Stomach (tissue), 8 donors: ENCODE measurements at regions not wholly inside any gene's neighbourhood (a gene's known extent, or its start where the extent isn't known, plus 50 kb on each side); places are given as distances from the start of the nearest gene placed in this dataset.

ENCODE experiments used
- DNase-seq, 2 donors: peaks; one replicate each; pipeline versions ENCODE4 v3.0.0 to v3.0.0-alpha.2; 2013 to 2019
- H3K27ac ChIP-seq, 5 donors: fragments of 200-600 bp in 4 of 5; sonication (generic) in 4 of 5; one replicate each; pipeline ENCODE4 v1.5.1; 2013 to 2019; ENCODE audit warnings: mild to moderate bottlenecking in 1 of 5, moderate library complexity in 1 of 5
- H3K27me3 ChIP-seq, 3 donors: fragments of 200-600 bp; sonication (generic); one replicate each; pipeline ENCODE4 v1.5.1; 2017 to 2019; ENCODE audit warnings: mixed run types in 1 of 3
- H3K36me3 ChIP-seq, 4 donors: fragments of 200-600 bp; sonication (generic); 1 replicate in 3 of 4; 2 replicates in 1 of 4; pipeline ENCODE4 v1.5.1; 2016 to 2019
- H3K4me1 ChIP-seq, 4 donors: fragments of 200-600 bp; sonication (generic); one replicate each; pipeline ENCODE4 v1.5.1; 2016 to 2019
- H3K4me3 ChIP-seq, 4 donors: fragments of 200-600 bp; sonication (generic) in 3 of 4; one replicate each; pipeline ENCODE4 v1.5.1; 2016 to 2019; ENCODE audit warnings: mild to moderate bottlenecking in 1 of 4
- H3K9me3 ChIP-seq, 4 donors: fragments of 200-600 bp; sonication (generic); one replicate each; pipeline ENCODE4 v1.5.1; 2016 to 2019
- EP300 ChIP-seq: sonication (generic); formaldehyde crosslinking; IDR thresholded peaks from one replicate; pipeline ENCODE4 v1.6.1; 2017; ENCODE audit warnings: antibody characterized with exemption
- POLR2A ChIP-seq, 4 donors: fragments of 450-650 bp; IDR thresholded peaks; one replicate each; pipeline ENCODE4 v1.6.1; 2016; ENCODE audit warnings: antibody characterized with exemption in 4 of 4, control low read depth in 2 of 4, mild to moderate bottlenecking in 1 of 4, moderate library complexity in 1 of 4
- POLR2AphosphoS5 ChIP-seq, 3 donors: sonication (generic); formaldehyde crosslinking; IDR thresholded peaks; one replicate each; pipeline ENCODE4 v1.6.1; 2016; ENCODE audit warnings: antibody characterized with exemption in 3 of 3
- WGBS, 5 donors: extraction: QIAGEN DNeasy Blood & Tissue Kit in 3 of 5; methylation state at CpG; one replicate each; pipeline versions ENCODE4 v1.1.5 to v1.1.7; 2013 to 2018; 5-methylcytosine and 5-hydroxymethylcytosine counted together
- intact Hi-C: fragments of 100-400 bp; cut with DNase I; formaldehyde crosslinking; loops from one replicate; pipeline ENCODE4 v1.15.1; 2023; ENCODE audit warnings: low total_unique reads
- TF ChIP-seq, protein P1 (sequence below), 7 experiments: fragments of 450-650 bp in 4 of 7; fragments of 200-600 bp in 3 of 7; sonication (generic) in 3 of 7; IDR thresholded peaks; one replicate each; pipeline ENCODE4 v1.5.1; 2016 to 2019; ENCODE audit warnings: antibody characterized with exemption in 7 of 7, control low read depth in 2 of 7, mild to moderate bottlenecking in 1 of 7
- donor health status: healthy with polysubstance abuse.
- donor health status: Bipolar disorder and iron deficiency.
- donor health status: healthy.

DNA sequence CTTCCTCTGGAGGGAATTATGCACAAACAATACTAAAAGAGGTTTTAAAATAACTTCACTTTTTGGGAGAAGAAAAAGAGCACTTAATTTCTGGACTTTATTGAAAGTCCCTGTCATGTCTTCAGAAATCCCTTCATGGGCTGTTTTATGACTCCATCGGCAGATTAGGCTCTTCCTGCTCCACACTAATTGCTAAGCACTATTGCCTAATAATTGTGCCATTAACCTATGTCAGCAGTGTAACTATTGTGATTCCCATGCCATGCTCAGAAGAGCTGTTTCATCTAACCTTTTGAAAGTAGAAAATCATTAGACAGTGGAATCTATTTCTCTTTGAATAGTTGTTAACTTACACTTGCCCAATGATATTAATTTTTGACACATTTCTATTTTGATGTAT, 489.3 kb upstream of the RUNX1 start:
- no peak for DNase-seq
- H3K4me3 ChIP-seq: no peak overlapping the region
- TF ChIP-seq, protein P1, sequence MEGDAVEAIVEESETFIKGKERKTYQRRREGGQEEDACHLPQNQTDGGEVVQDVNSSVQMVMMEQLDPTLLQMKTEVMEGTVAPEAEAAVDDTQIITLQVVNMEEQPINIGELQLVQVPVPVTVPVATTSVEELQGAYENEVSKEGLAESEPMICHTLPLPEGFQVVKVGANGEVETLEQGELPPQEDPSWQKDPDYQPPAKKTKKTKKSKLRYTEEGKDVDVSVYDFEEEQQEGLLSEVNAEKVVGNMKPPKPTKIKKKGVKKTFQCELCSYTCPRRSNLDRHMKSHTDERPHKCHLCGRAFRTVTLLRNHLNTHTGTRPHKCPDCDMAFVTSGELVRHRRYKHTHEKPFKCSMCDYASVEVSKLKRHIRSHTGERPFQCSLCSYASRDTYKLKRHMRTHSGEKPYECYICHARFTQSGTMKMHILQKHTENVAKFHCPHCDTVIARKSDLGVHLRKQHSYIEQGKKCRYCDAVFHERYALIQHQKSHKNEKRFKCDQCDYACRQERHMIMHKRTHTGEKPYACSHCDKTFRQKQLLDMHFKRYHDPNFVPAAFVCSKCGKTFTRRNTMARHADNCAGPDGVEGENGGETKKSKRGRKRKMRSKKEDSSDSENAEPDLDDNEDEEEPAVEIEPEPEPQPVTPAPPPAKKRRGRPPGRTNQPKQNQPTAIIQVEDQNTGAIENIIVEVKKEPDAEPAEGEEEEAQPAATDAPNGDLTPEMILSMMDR (IDR thresholded peaks at IDR 0.05): no peak
- no peak for TF ChIP-seq POLR2A (IDR thresholded peaks at IDR 0.05)
- no peak for TF ChIP-seq POLR2AphosphoS5 (IDR thresholded peaks at IDR 0.05)
- no peak for TF ChIP-seq EP300
- no peaks in the 10 kb centered on the region for H3K27me3 ChIP-seq
- intact Hi-C loops: no loop called here
- H3K36me3 ChIP-seq: no peaks in the 10 kb centered on the region
- WGBS, 5 donors: 76 to 97% (median 86%) methylated on average over 1 of the region's 1 CpG
- peaks cover 0 to 7% (median 4%) of the 10 kb centered on the region in 4 donors for H3K9me3 ChIP-seq
- H3K27ac ChIP-seq: no peak overlapping the region
- no peaks in the 10 kb centered on the region for H3K4me1 ChIP-seq

DNA sequence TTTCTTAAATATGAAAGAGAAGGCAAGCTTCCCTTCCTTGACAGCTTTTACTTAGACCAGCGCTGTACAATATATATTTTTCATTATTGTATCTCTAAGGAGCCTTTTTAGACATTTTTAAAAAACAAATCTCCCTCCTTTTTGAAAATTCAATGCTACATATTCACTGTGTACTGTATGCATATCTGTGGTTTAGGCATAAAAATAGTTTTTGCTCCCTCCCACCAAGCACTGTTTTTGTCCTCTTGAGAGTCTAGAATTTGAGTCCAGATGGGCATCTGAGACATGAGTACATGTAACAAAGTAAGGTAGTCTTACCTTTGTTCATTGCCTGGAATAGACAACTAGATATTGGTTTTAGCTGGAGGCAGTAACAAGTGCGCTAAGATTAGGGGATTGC, 488.5 kb upstream of the RUNX1 start:
- intact Hi-C loops: no loop called here
- TF ChIP-seq EP300 (no peak), POLR2A (IDR thresholded peaks at IDR 0.05) (no peak), POLR2AphosphoS5 (IDR thresholded peaks at IDR 0.05) (no peak)
- TF ChIP-seq, protein P1 (IDR thresholded peaks at IDR 0.05): no peak
- no peak overlapping the region for H3K4me3 ChIP-seq
- 94 to 99% (median 97%) methylated on average over 2 of the region's 2 CpGs for WGBS, 5 donors
- H3K36me3 ChIP-seq: no peaks in the 10 kb centered on the region
- no peaks in the 10 kb centered on the region for H3K27me3 ChIP-seq
- H3K27ac ChIP-seq: no peak overlapping the region
- H3K4me1 ChIP-seq: no peaks in the 10 kb centered on the region
- peaks cover 0 to 7% (median 4%) of the 10 kb centered on the region in 4 donors for H3K9me3 ChIP-seq
- no peak for DNase-seq

DNA sequence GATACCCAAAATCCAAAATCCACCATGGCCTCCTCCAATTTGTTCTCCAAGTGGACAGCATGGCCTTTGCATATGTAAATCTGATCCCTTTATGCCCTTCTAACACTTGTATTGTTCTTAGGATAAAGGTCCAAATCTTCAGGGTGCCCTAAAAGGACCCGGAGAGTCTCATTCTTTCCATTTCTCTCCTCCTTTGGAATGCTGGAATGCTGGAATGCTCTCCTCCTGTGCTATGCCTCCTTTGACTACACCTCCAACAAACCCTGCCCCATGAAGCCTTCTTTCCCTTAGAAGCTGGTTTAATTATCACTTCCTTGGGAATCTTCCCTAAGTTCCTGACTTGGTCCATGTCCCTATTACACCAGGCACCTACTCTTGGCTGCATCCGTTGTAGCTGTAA, 484.8 kb upstream of the RUNX1 start:
- Histone ChIP-seq H3K36me3 (no peaks in the 10 kb centered on the region), H3K27ac (no peak overlapping the region), H3K9me3 (peaks cover 0 to 7% (median 4%) of the 10 kb centered on the region in 4 donors), H3K27me3 (no peaks in the 10 kb centered on the region), H3K4me1 (peaks cover 0 to 13% (median 6%) of the 10 kb centered on the region in 4 donors), H3K4me3 (no peak overlapping the region)
- DNase-seq: no peak
- no peak for TF ChIP-seq EP300
- TF ChIP-seq, protein P1 (IDR thresholded peaks at IDR 0.05): no peak
- no peak for TF ChIP-seq POLR2A (IDR thresholded peaks at IDR 0.05)
- TF ChIP-seq POLR2AphosphoS5 (IDR thresholded peaks at IDR 0.05): no peak
- 94 to 100% (median 96%) methylated on average over 2 of the region's 2 CpGs for WGBS, 5 donors
- intact Hi-C loops: no loop called here

DNA sequence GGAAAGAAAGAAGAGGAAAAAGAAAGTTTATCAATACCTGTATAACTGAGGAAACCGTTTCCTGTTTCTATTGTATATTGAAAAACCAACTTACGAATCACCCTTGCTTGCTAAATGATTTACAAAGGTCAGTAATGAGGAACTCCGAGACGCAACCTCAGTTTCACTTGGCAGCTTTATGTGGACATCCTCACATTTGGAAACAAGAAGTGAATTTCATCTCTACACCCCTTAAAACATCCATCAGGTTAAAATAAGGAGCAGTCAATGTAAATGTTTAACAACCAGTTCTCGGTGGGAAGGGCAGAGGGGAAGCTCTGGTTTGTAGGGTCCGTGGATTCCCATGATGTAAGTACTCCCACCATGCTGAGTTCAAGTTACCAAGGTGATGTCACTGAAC, 481.7 kb upstream of the RUNX1 start:
- Histone ChIP-seq H3K4me1 (peaks cover 0 to 23% (median 12%) of the 10 kb centered on the region in 4 donors), H3K36me3 (no peaks in the 10 kb centered on the region), H3K9me3 (peaks cover 0 to 1% (median under 1%) of the 10 kb centered on the region in 4 donors), H3K4me3 (no peak overlapping the region), H3K27ac (no peak overlapping the region), H3K27me3 (no peaks in the 10 kb centered on the region)
- intact Hi-C loops: no loop called here
- WGBS, 5 donors: 72 to 87% (median 82%) methylated on average over 6 of the region's 6 CpGs
- TF ChIP-seq, protein P1 (IDR thresholded peaks at IDR 0.05): no peak
- TF ChIP-seq EP300 (no peak), POLR2AphosphoS5 (IDR thresholded peaks at IDR 0.05) (no peak), POLR2A (IDR thresholded peaks at IDR 0.05) (no peak)
- no peak for DNase-seq
